HTR-8/SVneo (cell line): ENCODE measurements at regions not wholly inside any gene's neighbourhood (a gene's known extent, or its start where the extent isn't known, plus 50 kb on each side); places are given as distances from the start of the nearest gene placed in this dataset.
A peak's percentile ranks its signal among the peaks of the same experiment; 100 is the strongest.

ENCODE experiments used
- DNase-seq: peaks from one replicate; pipeline ENCODE4 v3.0.0; 2011; ENCODE audit warnings: low spot score, mixed read lengths; ENCODE audit not compliant: insufficient read length
- FAIRE-seq: peaks from 2 replicates; lab custom pipeline; 2011; peaks lifted over from hg19 to GRCh38; lab: Jason Lieb, UNC

GRCh38 chr5:145163876-145164275, 671.3 kb downstream of the PRELID2 start:
- FAIRE-seq = no peak
- no peak for DNase-seq

DNA sequence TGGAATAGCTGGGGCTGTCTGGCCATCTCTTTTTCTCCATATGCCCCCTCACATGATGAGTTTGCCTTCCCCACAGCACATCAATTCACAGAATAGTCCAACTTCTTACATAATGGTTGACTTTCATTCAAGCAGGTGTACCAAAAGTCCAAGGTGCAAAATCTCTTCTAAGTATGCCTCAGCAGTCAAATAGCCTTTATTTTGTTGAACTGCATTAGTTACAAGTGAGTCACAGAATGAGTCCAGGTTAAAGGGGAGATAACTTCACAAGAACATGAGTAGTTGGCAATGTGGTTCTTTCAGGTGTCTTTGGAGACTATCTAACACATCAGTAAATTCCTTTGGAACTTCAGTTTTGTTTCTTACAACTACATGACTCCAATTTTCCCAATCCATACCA, 672.5 kb downstream of the PRELID2 start:
- no peak for FAIRE-seq

GRCh38 chr5:145161391-145161790, 673.8 kb downstream of the PRELID2 start:
- DNase-seq = no peak
- FAIRE-seq = no peak

More for the DNA sequence above, 672.5 kb downstream of the PRELID2 start:
- no peak for DNase-seq

DNA sequence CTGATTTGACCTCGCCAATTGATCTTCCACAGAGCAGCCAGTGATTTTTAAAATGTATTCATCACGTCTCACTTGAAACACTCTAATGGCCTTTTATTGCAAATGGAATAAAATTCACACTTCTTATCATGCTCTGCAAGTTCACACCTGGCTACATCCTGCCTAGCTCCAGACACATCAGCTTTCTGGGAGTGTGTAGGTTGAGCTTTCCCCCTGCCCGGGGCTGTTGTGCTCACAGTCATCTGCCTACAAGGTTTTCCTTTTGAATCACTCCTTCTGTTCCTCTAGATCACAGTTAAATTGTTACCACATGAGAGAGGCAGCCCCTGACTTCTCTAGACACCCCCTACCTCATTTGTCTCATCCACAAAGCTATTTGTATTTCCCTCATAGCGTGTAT, 674.5 kb downstream of the PRELID2 start:
- FAIRE-seq (no peak), DNase-seq (no peak)

- FAIRE-seq (no peak), DNase-seq (no peak)
Measured at GRCh38 chr5:145158730-145159129, 676.4 kb downstream of the PRELID2 start.

GRCh38 chr5:145157841-145158240, 677.3 kb downstream of the PRELID2 start:
- DNase-seq (no peak), FAIRE-seq (no peak)

GRCh38 chr5:145141534-145141933, 693.6 kb downstream of the PRELID2 start:
- FAIRE-seq (no peak), DNase-seq (no peak)

DNA sequence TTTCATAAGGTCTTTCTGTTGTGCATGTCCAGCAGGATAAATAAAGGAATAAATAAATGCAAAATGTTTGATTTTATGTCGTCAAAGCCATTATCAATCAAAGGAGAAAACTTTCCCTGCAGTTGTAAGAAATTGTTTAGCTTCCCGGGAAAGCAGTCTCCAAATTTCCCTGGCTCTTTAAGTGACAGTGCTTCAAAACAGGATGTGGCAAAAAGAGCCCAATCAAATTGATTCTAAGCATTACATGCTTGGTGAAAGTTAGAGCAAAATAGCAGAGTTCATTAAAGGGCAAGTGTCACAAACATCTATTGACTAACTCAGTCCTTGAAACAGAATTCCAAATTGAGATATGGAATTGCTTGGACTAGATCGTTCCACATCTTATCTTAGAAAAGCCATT, 704.1 kb downstream of the PRELID2 start:
- FAIRE-seq (no peak), DNase-seq (peak; percentile 6)

GRCh38 chr5:145129797-145130196, 705.3 kb downstream of the PRELID2 start:
- FAIRE-seq = no peak
- no peak for DNase-seq

- no peak for FAIRE-seq
- no peak for DNase-seq
Measured at GRCh38 chr5:145124806-145125205, 710.3 kb downstream of the PRELID2 start.

- DNase-seq (no peak), FAIRE-seq (no peak)
Measured at GRCh38 chr5:145118611-145119010, 716.5 kb downstream of the PRELID2 start.

GRCh38 chr5:145118127-145118526, 717.0 kb downstream of the PRELID2 start:
- DNase-seq = no peak
- no peak for FAIRE-seq

DNA sequence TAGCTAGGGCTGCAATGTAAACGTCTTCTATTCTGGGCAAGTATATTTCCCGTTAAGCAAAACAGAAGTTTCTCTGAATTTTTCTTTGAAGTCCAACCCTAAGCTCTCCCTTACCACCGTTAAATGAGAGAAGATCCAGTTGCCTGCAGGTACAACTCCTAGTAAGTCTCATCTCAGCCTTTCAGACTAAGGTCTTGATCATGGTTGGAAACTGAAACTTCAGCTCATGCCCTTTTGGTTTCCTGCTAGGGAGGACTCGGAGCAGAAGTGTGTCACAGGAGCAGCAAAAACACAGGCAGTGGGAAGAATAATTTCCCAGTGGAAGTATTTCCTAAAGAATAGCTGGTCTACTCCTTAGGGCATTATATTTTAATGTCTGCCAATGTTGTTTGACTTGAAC, 717.9 kb downstream of the PRELID2 start:
- no peak for FAIRE-seq
- no peak for DNase-seq

- FAIRE-seq (no peak), DNase-seq (no peak)
Measured at GRCh38 chr5:145111420-145111819, 723.7 kb downstream of the PRELID2 start.

DNA sequence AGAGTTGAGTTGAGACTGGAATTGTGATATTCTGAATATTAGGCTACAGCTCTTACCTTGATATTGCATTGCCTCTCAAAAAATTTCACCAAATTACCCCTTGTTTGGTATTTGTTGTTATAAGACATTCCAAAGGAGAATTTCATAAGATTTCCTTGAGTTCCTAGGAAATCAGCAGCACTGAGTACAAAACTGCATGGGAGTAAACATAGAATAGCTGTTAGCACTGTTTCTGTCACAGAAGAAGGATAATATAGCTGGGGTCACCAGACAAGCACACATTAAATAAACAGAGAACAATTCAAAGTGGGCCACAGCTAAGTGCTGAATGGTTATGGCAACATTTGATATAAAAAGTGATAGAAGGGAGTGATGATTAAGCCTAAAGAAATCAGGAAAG, 724.3 kb downstream of the PRELID2 start:
- DNase-seq (no peak), FAIRE-seq (no peak)

DNA sequence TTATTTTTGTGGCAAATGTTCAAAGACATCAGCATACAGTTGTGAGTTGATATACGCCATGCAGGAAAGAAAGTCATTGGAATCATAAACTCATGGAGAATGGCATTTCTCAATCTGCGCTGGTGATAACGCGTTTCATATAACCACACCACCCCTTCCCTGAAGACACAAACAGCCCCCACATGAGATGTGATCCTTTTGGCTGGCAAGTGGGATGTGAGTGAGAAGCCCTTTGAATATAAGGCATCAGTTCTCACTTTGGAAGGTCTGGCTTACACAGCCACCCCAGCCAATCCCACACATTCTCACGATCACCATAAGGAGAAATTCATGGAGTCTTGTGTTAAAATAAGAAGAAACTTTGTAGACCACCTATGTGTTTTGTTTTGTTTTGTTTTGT, 725.0 kb downstream of the PRELID2 start:
- FAIRE-seq (no peak), DNase-seq (no peak)

DNA sequence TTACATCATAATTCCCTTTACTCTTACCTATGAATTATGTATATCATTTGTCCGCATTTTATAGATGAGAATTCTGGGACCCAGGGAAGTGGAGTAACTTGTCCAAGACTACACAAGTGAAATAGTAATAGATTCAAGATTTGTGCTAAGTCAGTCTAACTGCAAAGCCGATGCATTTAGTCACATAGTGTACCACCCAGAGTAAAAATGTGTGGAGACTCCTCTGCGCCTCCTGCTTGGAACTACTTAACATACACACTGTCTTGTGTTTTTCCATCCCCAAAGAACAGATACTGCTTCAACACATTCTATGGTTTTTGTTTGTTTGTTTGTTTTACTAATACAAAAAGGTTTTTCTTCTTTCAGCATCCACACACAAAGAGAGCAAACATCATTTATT, 729.8 kb downstream of the PRELID2 start:
- FAIRE-seq = no peak
- DNase-seq = no peak

- FAIRE-seq (no peak), DNase-seq (no peak)
Measured at GRCh38 chr5:145104106-145104505, 731.0 kb downstream of the PRELID2 start.

DNA sequence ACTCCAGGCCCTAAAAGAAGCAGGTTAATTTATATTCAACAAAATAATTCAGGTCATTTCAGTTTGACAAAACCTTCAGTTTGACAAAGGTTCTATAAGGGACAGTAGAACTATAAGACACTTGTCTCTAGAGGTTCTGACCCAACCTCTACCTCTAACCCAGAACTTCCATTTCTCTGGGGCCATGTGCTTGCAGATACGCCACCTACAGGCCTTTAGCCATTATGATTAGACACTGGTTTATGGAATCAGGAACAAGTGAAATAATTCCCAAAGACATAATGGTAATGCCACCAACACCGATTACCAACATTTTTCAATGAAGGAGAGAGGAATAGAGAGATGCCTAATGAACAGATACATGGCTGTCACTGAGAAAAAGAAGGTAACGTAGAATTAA, 733.9 kb downstream of the PRELID2 start:
- DNase-seq (no peak), FAIRE-seq (no peak)

DNA sequence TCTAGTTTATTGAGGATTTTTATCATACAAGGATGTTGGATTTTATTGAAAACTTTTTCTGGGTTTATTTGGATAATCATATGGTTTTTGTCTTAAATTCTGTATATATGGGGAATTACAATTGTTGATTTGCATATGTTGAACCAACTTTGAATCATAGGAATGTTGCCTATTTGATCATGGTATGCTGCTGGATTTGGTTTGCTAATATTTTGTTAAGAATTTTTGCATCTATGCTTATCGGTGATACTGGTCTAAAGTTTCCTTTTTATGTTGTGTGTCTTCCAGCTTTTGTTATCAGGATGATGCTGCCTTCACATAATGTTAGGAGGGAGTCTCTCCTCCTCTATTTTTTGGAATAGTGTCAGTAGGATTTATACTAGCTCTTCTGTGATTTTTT, 745.0 kb downstream of the PRELID2 start:
- no peak for DNase-seq
- no peak for FAIRE-seq

- DNase-seq = no peak
- no peak for FAIRE-seq
Measured at GRCh38 chr5:145084834-145085233, 750.3 kb downstream of the PRELID2 start.

GRCh38 chr5:145077028-145077427, 758.1 kb downstream of the PRELID2 start:
- DNase-seq = no peak
- no peak for FAIRE-seq

DNA sequence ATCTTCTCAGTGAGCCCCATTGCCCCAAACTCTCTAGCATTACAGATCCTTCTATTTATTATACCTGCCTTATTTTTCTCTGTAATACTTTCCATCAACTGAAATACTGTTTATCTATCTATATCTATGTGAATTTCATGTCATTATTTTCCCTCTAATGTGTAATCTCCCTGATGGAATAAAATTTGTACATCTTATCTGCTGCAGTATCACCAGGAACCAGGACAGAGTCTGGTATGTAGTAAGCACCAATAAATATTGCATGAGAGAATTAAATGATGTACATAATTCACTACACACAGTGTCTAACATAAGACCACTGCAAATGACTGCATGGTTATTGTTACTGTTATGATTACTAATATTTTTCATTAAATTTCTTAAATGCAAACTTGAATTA, 759.1 kb downstream of the PRELID2 start:
- FAIRE-seq (no peak), DNase-seq (no peak)
